OCI-LY3 (cell line): ENCODE measurements at regions not wholly inside any gene's neighbourhood (a gene's known extent, or its start where the extent isn't known, plus 50 kb on each side); places are given as distances from the start of the nearest gene placed in this dataset.

Experiments
- EZH2phosphoT487 ChIP-seq: fragments of 200-600 bp; shearing (Covaris generic); IDR thresholded peaks from 2 replicates; pipeline ENCODE4 v1.6.1; 2018; ENCODE audit warnings: antibody characterized with exemption, mixed run types, low read depth
- TF ChIP-seq, protein P1 (sequence below): fragments of 200-600, 300-600 bp; sonication (generic); IDR thresholded peaks from 2 replicates; pipeline ENCODE4 v1.5.1; 2014; ENCODE audit warnings: antibody characterized with exemption, low read length, low read depth

- TF ChIP-seq, protein P1, sequence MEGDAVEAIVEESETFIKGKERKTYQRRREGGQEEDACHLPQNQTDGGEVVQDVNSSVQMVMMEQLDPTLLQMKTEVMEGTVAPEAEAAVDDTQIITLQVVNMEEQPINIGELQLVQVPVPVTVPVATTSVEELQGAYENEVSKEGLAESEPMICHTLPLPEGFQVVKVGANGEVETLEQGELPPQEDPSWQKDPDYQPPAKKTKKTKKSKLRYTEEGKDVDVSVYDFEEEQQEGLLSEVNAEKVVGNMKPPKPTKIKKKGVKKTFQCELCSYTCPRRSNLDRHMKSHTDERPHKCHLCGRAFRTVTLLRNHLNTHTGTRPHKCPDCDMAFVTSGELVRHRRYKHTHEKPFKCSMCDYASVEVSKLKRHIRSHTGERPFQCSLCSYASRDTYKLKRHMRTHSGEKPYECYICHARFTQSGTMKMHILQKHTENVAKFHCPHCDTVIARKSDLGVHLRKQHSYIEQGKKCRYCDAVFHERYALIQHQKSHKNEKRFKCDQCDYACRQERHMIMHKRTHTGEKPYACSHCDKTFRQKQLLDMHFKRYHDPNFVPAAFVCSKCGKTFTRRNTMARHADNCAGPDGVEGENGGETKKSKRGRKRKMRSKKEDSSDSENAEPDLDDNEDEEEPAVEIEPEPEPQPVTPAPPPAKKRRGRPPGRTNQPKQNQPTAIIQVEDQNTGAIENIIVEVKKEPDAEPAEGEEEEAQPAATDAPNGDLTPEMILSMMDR, result no peak
- no peak for TF ChIP-seq EZH2phosphoT487
Measured at GRCh38 chr3:16112910-16113504, 61.5 kb upstream of the GALNT15 start.
